Endodermal cell (in vitro differentiated cells): ENCODE measurements at regions not wholly inside any gene's neighbourhood (a gene's known extent, or its start where the extent isn't known, plus 50 kb on each side); places are given as distances from the start of the nearest gene placed in this dataset.

Source experiments
- DNase-seq: peaks from one replicate; pipeline ENCODE4 v3.0.0-alpha.2; 2017
- H3K27ac ChIP-seq: 2 replicates; pipeline ENCODE4 v1.5.1; 2013; ENCODE audit warnings: mild to moderate bottlenecking, low read depth, low read length, moderate library complexity
- H3K27me3 ChIP-seq: 2 replicates; pipeline ENCODE4 v1.6.1; 2013; ENCODE audit warnings: mild to moderate bottlenecking, low read length, moderate library complexity; ENCODE audit not compliant: insufficient read depth, control insufficient read depth, poor library complexity, severe bottlenecking
- H3K36me3 ChIP-seq: 2 replicates; pipeline ENCODE4 v1.7.0; 2013; ENCODE audit warnings: mild to moderate bottlenecking, low read length, moderate library complexity; ENCODE audit not compliant: control insufficient read depth, insufficient read depth
- H3K4me1 ChIP-seq: one replicate; pipeline ENCODE4 v1.7.0; 2013; ENCODE audit warnings: low read length; ENCODE audit not compliant: control insufficient read depth, insufficient read depth
- H3K4me3 ChIP-seq: 2 replicates; pipeline ENCODE4 v1.5.1; 2013; ENCODE audit warnings: mild to moderate bottlenecking, low read length, moderate library complexity
- H3K9ac ChIP-seq: 2 replicates; pipeline ENCODE4 v1.6.1; 2013; ENCODE audit warnings: mild to moderate bottlenecking, low read length, moderate library complexity; ENCODE audit not compliant: poor library complexity, severe bottlenecking; ENCODE audit errors: extremely low read depth
- H3K9me3 ChIP-seq: 2 replicates; pipeline ENCODE4 v1.6.1; 2013; ENCODE audit warnings: mild to moderate bottlenecking, low read length, moderate library complexity; ENCODE audit not compliant: control insufficient read depth
- H3K27ac Mint-ChIP-seq: 2 replicates; pipeline ENCODE4 v1.8.0; 2020; ENCODE audit warnings: mixed read lengths
- H3K27me3 Mint-ChIP-seq: 2 replicates; pipeline ENCODE4 v1.8.0; 2021; ENCODE audit warnings: mild to moderate bottlenecking, mixed read lengths; ENCODE audit not compliant: insufficient read depth
- H3K36me3 Mint-ChIP-seq: 2 replicates; pipeline ENCODE4 v1.8.0; 2020; ENCODE audit warnings: low read depth, mixed read lengths
- H3K4me1 Mint-ChIP-seq: 2 replicates; pipeline ENCODE4 v1.8.0; 2020; ENCODE audit warnings: mixed read lengths
- H3K4me3 Mint-ChIP-seq: 2 replicates; pipeline ENCODE4 v1.8.0; 2020; ENCODE audit warnings: mild to moderate bottlenecking, moderate library complexity, mixed read lengths
- H3K9me3 Mint-ChIP-seq: 2 replicates; pipeline ENCODE4 v1.8.0; 2020; ENCODE audit warnings: mild to moderate bottlenecking, mixed read lengths
- CTCF ChIP-seq: fragments of 200-600 bp; sonication (generic); conservative IDR thresholded peaks from 2 replicates; pipeline ENCODE4 v1.5.0; 2021; ENCODE audit warnings: antibody characterized with exemption, mild to moderate bottlenecking
- WGBS, 2 experiments: methylation state at CpG; one replicate each; pipeline versions ENCODE4 v1.1.5 to v1.1.7; 2013; ENCODE audit warnings: missing lambda C conversion rate in 2 of 2, mixed read lengths in 1 of 2; ENCODE audit not compliant: insufficient coverage in 1 of 2, insufficient read length in 1 of 2; 5-methylcytosine and 5-hydroxymethylcytosine counted together

GRCh38 chr7:46569133-46569465 is 648.0 kb upstream of the IGFBP3 start:
- Histone ChIP-seq H3K27me3 (no peaks in the 10 kb centered on the region), H3K4me1 (no peaks in the 10 kb centered on the region), H3K36me3 (no peaks in the 10 kb centered on the region), H3K9ac (no peak overlapping the region), H3K4me3 (no peak overlapping the region), H3K27ac (no peak overlapping the region), H3K9me3 (no peaks in the 10 kb centered on the region)
- H3K27me3 Mint-ChIP-seq = no peaks in the 10 kb centered on the region
- no peak for TF ChIP-seq CTCF
- 22 to 41% methylated on average over 2 of the region's 2 CpGs for WGBS, 2 experiments
- peak; percentile 68 for DNase-seq
- H3K36me3 Mint-ChIP-seq = no peaks in the 10 kb centered on the region
- no peak overlapping the region for H3K27ac Mint-ChIP-seq
- no peak overlapping the region for H3K4me3 Mint-ChIP-seq
- H3K4me1 Mint-ChIP-seq = peaks cover 16% of the 10 kb centered on the region
- H3K9me3 Mint-ChIP-seq = peaks cover under 1% of the 10 kb centered on the region

GRCh38 chr7:46568420-46569132 is 647.5 kb upstream of the IGFBP3 start:
- H3K4me1 ChIP-seq = no peaks in the 10 kb centered on the region
- WGBS, 2 experiments = 93 to 99% methylated on average over 10 to 11 of the region's 11 CpGs
- no peaks in the 10 kb centered on the region for H3K36me3 Mint-ChIP-seq
- no peak for TF ChIP-seq CTCF
- DNase-seq = no peak
- peaks cover 5% of the 10 kb centered on the region for H3K9me3 Mint-ChIP-seq
- no peaks in the 10 kb centered on the region for H3K36me3 ChIP-seq
- no peaks in the 10 kb centered on the region for H3K9me3 ChIP-seq
- peak overlapping the region; percentile 15 for H3K27ac Mint-ChIP-seq
- no peak overlapping the region for H3K27ac ChIP-seq
- H3K27me3 ChIP-seq = no peaks in the 10 kb centered on the region
- H3K27me3 Mint-ChIP-seq = no peaks in the 10 kb centered on the region
- no peak overlapping the region for H3K4me3 Mint-ChIP-seq
- no peak overlapping the region for H3K4me3 ChIP-seq
- no peak overlapping the region for H3K9ac ChIP-seq
- H3K4me1 Mint-ChIP-seq = peaks cover 16% of the 10 kb centered on the region

GRCh38 chr7:46567858-46568257 is 646.8 kb upstream of the IGFBP3 start:
- no peaks in the 10 kb centered on the region for H3K36me3 Mint-ChIP-seq
- no peak for DNase-seq
- H3K9me3 Mint-ChIP-seq = peaks cover 8% of the 10 kb centered on the region
- peaks cover 16% of the 10 kb centered on the region for H3K4me1 Mint-ChIP-seq
- H3K9me3 ChIP-seq = no peaks in the 10 kb centered on the region
- no peaks in the 10 kb centered on the region for H3K27me3 Mint-ChIP-seq
- no peaks in the 10 kb centered on the region for H3K4me1 ChIP-seq
- H3K27ac Mint-ChIP-seq = peak overlapping the region; percentile 15
- no peak overlapping the region for H3K4me3 ChIP-seq
- no peaks in the 10 kb centered on the region for H3K36me3 ChIP-seq
- no peak overlapping the region for H3K4me3 Mint-ChIP-seq
- WGBS, 2 experiments = 65 to 86% methylated on average over 3 to 6 of the region's 6 CpGs
- H3K27me3 ChIP-seq = no peaks in the 10 kb centered on the region
- H3K27ac ChIP-seq = no peak overlapping the region
- no peak overlapping the region for H3K9ac ChIP-seq
- no peak for TF ChIP-seq CTCF
